ENCODE measurements at regions not wholly inside any gene's neighbourhood (a gene's known extent, or its start where the extent isn't known, plus 50 kb on each side); places are given as distances from the start of the nearest gene placed in this dataset.
A peak's percentile ranks its signal among the peaks of the same experiment; 100 is the strongest.

DNA sequence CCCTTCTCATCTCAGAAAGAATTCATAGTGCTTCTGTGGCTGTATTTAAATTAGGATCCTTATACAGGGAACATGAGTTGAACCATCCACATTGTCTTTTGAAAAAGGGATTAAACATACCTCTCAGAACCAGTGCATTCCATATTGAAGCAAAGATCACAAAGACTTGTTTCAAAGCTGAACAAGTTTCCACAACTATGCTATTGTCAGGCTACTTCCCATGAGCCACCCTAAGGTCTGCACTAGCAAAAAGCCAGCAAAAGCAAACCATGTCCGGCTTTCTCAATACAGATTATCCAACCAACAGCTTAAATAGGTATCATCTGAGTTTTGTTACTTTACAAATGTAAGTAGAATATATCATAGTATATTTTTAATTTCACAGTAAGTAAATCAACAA is 78.1 kb downstream of the SCG2 start:
- no peak for DNase-seq
- Histone ChIP-seq H3K36me3 (ENCODE audit: control insufficient read depth in 4 of 4, insufficient read depth in 4 of 4, low read length in 4 of 4) (no peaks in the 10 kb centered on the region), H3K9me3 (ENCODE audit: control insufficient read depth in 4 of 4, insufficient read depth in 3 of 4, low read length in 3 of 4) (no peaks in the 10 kb centered on the region), H3K9ac (ENCODE audit: insufficient read depth in 1 of 2, low read length in 2 of 2) (no peak overlapping the region), H3K27ac (ENCODE audit: low read depth in 1 of 2, low read length in 1 of 2) (no peak overlapping the region), H3K4me1 (ENCODE audit: control insufficient read depth in 5 of 5, insufficient read depth in 5 of 5, low read length in 5 of 5) (peaks cover 0 to 9% (median 0%) of the 10 kb centered on the region in 5 donors), H3K27me3 (ENCODE audit: control insufficient read depth in 3 of 3, insufficient read depth in 3 of 3, low read length in 2 of 3) (no peaks in the 10 kb centered on the region), H3K4me3 (no peak overlapping the region)
- WGBS, 2 donors: 95 to 100% methylated on average over 1 of the region's 1 CpG
- no peak for ATAC-seq (ENCODE audit: insufficient read depth, low FRiP score)
- TF ChIP-seq, protein P1, sequence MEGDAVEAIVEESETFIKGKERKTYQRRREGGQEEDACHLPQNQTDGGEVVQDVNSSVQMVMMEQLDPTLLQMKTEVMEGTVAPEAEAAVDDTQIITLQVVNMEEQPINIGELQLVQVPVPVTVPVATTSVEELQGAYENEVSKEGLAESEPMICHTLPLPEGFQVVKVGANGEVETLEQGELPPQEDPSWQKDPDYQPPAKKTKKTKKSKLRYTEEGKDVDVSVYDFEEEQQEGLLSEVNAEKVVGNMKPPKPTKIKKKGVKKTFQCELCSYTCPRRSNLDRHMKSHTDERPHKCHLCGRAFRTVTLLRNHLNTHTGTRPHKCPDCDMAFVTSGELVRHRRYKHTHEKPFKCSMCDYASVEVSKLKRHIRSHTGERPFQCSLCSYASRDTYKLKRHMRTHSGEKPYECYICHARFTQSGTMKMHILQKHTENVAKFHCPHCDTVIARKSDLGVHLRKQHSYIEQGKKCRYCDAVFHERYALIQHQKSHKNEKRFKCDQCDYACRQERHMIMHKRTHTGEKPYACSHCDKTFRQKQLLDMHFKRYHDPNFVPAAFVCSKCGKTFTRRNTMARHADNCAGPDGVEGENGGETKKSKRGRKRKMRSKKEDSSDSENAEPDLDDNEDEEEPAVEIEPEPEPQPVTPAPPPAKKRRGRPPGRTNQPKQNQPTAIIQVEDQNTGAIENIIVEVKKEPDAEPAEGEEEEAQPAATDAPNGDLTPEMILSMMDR (IDR thresholded peaks at IDR 0.05; ENCODE audit: control extremely low read depth, extremely low read depth): no peak

DNA sequence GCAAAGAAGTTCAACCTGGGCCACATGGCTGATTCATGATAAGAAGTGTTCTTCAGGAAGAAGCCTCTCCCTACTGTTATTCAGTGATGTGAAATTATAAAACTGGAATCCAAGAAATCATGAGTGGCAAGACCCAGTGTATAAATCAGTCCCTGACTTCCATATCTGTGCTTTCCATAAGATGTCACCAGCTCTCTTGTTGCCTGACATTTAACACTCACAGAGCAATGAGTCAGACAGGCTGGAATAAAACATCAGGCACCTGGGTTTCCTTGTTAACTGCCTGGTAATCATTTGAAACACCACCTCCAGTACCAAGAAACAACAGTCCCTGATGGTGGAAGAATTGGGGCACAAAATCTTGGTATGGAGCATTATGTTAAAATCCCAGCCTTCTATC is 76.1 kb downstream of the SCG2 start:
- Histone ChIP-seq H3K27me3 (ENCODE audit: control insufficient read depth in 3 of 3, insufficient read depth in 3 of 3, low read length in 2 of 3) (no peaks in the 10 kb centered on the region), H3K4me1 (ENCODE audit: control insufficient read depth in 5 of 5, insufficient read depth in 5 of 5, low read length in 5 of 5) (peaks cover 0 to 21% (median 0%) of the 10 kb centered on the region in 5 donors), H3K27ac (ENCODE audit: low read depth in 1 of 2, low read length in 1 of 2) (no peak overlapping the region), H3K4me3 (no peak overlapping the region), H3K9me3 (ENCODE audit: control insufficient read depth in 4 of 4, insufficient read depth in 3 of 4, low read length in 3 of 4) (no peaks in the 10 kb centered on the region), H3K36me3 (ENCODE audit: control insufficient read depth in 4 of 4, insufficient read depth in 4 of 4, low read length in 4 of 4) (no peaks in the 10 kb centered on the region), H3K9ac (ENCODE audit: insufficient read depth in 1 of 2, low read length in 2 of 2) (no peak overlapping the region)
- no peak for ATAC-seq (ENCODE audit: insufficient read depth, low FRiP score)
- TF ChIP-seq, protein P1 (IDR thresholded peaks at IDR 0.05; ENCODE audit: control extremely low read depth, extremely low read depth): no peak
- DNase-seq: no peak

DNA sequence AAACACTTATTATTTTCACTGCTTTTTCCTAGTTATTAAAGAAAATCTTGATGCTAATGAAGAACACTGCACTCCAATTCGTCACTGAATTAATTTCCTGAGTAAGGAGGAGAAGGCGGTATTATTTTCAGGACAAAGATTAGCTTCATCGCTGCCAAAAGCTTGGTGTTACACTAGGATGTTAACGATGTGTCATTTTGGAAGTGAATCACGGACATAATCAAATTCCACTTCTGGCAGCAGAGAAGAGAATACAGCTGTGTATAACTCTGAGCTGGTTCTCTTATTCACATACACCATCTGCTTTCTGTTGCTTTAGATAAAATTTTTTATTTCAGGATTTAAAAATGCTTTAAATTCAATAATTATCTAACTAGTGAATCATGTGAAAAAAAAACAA is 74.1 kb downstream of the SCG2 start:
- Histone ChIP-seq H3K27ac (ENCODE audit: low read depth in 1 of 2, low read length in 1 of 2) (no peak overlapping the region), H3K27me3 (ENCODE audit: control insufficient read depth in 3 of 3, insufficient read depth in 3 of 3, low read length in 2 of 3) (no peaks in the 10 kb centered on the region), H3K9ac (ENCODE audit: insufficient read depth in 1 of 2, low read length in 2 of 2) (no peak overlapping the region), H3K4me1 (ENCODE audit: control insufficient read depth in 5 of 5, insufficient read depth in 5 of 5, low read length in 5 of 5) (peaks cover 0 to 21% (median 0%) of the 10 kb centered on the region in 5 donors), H3K4me3 (no peak overlapping the region), H3K9me3 (ENCODE audit: control insufficient read depth in 4 of 4, insufficient read depth in 3 of 4, low read length in 3 of 4) (no peaks in the 10 kb centered on the region), H3K36me3 (ENCODE audit: control insufficient read depth in 4 of 4, insufficient read depth in 4 of 4, low read length in 4 of 4) (no peaks in the 10 kb centered on the region)
- ATAC-seq (ENCODE audit: insufficient read depth, low FRiP score) (peak; percentile 41), DNase-seq (peak; percentile 19 to 81 (median 67))
- 78 to 79% methylated on average over 5 of the region's 5 CpGs for WGBS, 2 donors
- TF ChIP-seq, protein P1 (IDR thresholded peaks at IDR 0.05; ENCODE audit: control extremely low read depth, extremely low read depth): no peak

DNA sequence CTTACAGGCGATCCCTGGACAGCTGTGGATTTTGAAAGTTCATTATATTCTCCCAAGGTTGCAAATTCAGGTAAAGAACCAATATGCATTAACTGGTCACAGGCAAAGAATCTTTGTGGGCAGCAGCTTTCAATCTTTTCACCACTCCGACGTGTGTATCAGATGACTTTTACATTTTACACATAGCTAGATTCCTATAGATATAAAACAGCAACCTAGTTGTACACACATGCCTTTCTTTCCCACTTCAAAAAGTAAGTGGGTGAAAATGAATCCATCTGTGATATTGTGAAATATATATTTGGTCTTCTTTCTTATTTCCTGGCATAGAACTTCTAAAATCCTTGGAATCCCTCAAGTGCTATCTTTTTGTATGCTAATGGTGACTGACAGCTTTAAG is 72.5 kb downstream of the SCG2 start:
- 81 to 82% methylated on average over 3 of the region's 3 CpGs for WGBS, 2 donors
- peaks cover 0 to 21% (median 0%) of the 10 kb centered on the region in 5 donors for H3K4me1 ChIP-seq (ENCODE audit: control insufficient read depth in 5 of 5, insufficient read depth in 5 of 5, low read length in 5 of 5)
- H3K27me3 ChIP-seq (ENCODE audit: control insufficient read depth in 3 of 3, insufficient read depth in 3 of 3, low read length in 2 of 3): no peaks in the 10 kb centered on the region
- TF ChIP-seq, protein P1 (IDR thresholded peaks at IDR 0.05; ENCODE audit: control extremely low read depth, extremely low read depth): no peak
- no peak overlapping the region for H3K27ac ChIP-seq (ENCODE audit: low read depth in 1 of 2, low read length in 1 of 2)
- H3K9me3 ChIP-seq (ENCODE audit: control insufficient read depth in 4 of 4, insufficient read depth in 3 of 4, low read length in 3 of 4): no peaks in the 10 kb centered on the region
- ATAC-seq (ENCODE audit: insufficient read depth, low FRiP score) (no peak), DNase-seq (no peak)
- H3K9ac ChIP-seq (ENCODE audit: insufficient read depth in 1 of 2, low read length in 2 of 2): no peak overlapping the region
- no peak overlapping the region for H3K4me3 ChIP-seq
- no peaks in the 10 kb centered on the region for H3K36me3 ChIP-seq (ENCODE audit: control insufficient read depth in 4 of 4, insufficient read depth in 4 of 4, low read length in 4 of 4)

All from lung (tissue), 11 donors.